ENCODE measurements at regions not wholly inside any gene's neighbourhood (a gene's known extent, or its start where the extent isn't known, plus 50 kb on each side); places are given as distances from the start of the nearest gene placed in this dataset.

- no peak for TF ChIP-seq ZNF713 (CRISPR knock-in tag; IDR thresholded peaks at IDR 0.05)
- peak; percentile 93; the same call in 1 of the 2 replicates for TF ChIP-seq ZBTB33 (CRISPR knock-in tag; IDR thresholded peaks at IDR 0.05)
- no peak; the same call in 1 of the 2 replicates for TF ChIP-seq MEIS2 (CRISPR knock-in tag; IDR thresholded peaks at IDR 0.05)
- TF ChIP-seq NFATC3 (CRISPR knock-in tag; IDR thresholded peaks at IDR 0.05): no peak
- peak; percentile 29; the same call in 1 of the 2 replicates for TF ChIP-seq TFDP1 (CRISPR knock-in tag; IDR thresholded peaks at IDR 0.05; ENCODE audit: borderline replicate concordance)
- peak; percentile 35; the same call in 1 of the 2 replicates for TF ChIP-seq ZGPAT (CRISPR knock-in tag; IDR thresholded peaks at IDR 0.05)
- TF ChIP-seq IRX3 (CRISPR knock-in tag; IDR thresholded peaks at IDR 0.05; ENCODE audit: borderline replicate concordance, low read depth): no peak
- no peak for TF ChIP-seq GPN1 (CRISPR knock-in tag; IDR thresholded peaks at IDR 0.05; ENCODE audit: borderline replicate concordance)
- TF ChIP-seq PLSCR1 (CRISPR knock-in tag; IDR thresholded peaks at IDR 0.05; ENCODE audit: borderline replicate concordance): no peak
- TF ChIP-seq ZFP82 (CRISPR knock-in tag; IDR thresholded peaks at IDR 0.05; ENCODE audit: borderline replicate concordance): no peak
- TF ChIP-seq ZBTB39 (CRISPR knock-in tag; IDR thresholded peaks at IDR 0.05): no peak
- no peak for TF ChIP-seq E2F5 (CRISPR knock-in tag; conservative IDR thresholded peaks at IDR 0.05)
- TF ChIP-seq UBTF (CRISPR knock-in tag; IDR thresholded peaks at IDR 0.05): peak; percentile 61; the same call in 1 of the 2 replicates
- peak; percentile 40; the same call in 1 of the 2 replicates for TF ChIP-seq ETV5 (CRISPR knock-in tag; IDR thresholded peaks at IDR 0.05; ENCODE audit: borderline replicate concordance)
- TF ChIP-seq ZNF768 (CRISPR knock-in tag; IDR thresholded peaks at IDR 0.05): no peak
These were observed 152.2 kb upstream of the PARP11 start (continued) for GRCh38 chr12:4025181-4026019.
